Renal pelvis (tissue), 1 donor: ENCODE measurements at regions not wholly inside any gene's neighbourhood (a gene's known extent, or its start where the extent isn't known, plus 50 kb on each side); places are given as distances from the start of the nearest gene placed in this dataset.

Experiments
- DNase-seq: peaks from one replicate; pipeline ENCODE4 v3.0.0-alpha.2; 2013

DNA sequence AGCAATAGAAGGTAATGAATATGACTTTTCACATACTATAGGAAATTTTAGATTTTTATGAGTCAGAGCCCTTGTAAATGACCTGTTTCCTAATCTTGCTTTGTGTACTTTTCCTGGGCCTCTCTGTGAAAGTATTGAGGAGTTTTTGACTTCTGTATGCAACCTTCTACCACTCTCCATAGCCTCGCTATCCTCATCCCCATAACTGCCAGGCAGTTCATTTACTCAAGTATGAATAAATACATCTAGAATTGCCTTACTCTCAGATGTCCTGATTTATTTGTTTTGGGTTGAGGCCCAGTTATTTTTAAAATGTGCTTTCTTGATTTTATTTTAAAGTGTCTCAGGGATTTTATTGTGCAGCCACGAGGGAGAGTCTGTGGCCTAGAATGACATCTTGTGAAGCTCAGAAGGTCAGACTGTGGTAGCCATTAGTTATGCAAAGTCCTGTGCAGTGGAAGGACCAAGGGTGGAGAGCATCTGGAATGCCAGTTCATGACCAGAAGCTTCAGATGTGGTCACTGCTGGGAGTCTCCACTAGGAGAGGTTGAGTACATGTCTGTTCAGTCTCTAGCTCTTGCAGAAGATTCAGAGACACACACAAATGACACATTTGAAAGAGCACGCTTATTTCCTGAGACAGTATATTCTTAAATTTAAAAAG lies 346.2 kb upstream of the IMPG1 start:
- peak; percentile 11 for DNase-seq

DNA sequence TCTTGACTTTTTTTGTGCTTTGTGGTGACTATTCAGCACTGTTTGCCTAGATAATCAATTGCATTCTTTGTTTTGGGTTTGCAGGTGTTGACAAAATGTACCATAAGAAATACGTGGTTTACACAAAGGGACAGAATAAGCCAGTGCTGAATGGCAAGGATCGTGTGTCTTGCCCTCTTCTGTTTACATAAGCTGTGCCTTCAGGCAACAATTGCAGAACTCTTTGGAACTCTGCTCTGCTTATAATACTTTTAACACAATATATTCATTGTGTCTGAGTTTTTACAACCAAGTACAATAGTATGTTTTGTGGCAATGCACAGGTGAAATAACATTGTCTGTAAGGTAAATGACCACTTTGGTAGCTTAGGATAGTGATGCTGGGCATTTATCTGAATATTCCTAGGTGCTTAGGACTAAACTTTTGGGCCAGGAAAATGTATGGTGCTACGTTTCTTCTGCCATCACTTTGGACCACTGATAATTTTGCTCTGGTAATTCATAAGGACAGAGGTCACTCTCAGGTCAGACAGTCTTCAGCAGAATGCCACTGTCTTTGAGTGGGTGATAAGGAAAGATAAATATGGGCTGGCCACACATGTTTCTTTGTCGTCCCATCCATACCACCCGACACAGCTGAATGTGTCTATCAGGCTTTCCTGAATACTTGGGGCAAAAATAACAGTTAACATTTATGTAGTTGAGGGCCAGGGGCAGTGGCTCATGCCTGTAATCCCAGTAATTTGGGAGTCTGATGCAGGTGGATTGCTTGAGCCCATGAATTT lies 344.6 kb upstream of the IMPG1 start:
- DNase-seq: no peak

DNA sequence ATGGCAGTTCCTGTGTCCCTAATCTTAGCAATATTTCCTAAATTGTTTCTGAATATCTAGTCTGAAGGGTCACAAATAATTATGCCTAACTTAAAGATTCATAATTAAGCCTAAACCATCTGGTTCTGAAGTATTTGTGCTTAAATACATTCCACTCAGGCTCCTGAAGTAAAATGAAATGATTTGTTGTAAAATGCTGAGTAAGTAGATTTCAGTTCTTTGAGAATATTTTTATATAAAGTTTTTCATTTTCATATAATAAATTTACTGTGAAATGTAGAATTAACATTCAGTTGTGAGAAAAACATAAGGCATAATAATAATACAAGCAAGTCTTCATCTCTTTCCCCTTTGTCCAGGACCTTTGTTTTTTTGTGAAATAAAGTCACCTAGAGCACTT lies 330.6 kb upstream of the IMPG1 start:
- no peak for DNase-seq

DNA sequence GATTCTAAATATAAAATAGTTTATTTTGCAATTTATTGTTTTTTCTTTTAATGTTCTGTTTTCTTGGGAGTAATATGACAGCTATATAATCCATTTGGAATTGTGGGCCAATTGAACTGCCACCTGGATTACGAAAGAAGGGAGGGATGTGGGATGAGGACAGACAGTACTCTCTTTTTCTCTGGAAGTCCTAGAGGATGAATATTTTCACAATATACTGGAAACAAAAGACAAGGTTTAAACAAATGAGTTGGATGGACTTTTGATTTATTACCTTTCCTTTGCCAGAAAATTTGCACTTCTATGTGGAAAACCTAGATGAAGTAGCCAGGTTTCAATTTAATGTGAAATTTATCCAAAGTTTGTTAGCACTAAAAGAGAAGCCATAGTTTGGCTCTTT lies 325.5 kb upstream of the IMPG1 start:
- no peak for DNase-seq

DNA sequence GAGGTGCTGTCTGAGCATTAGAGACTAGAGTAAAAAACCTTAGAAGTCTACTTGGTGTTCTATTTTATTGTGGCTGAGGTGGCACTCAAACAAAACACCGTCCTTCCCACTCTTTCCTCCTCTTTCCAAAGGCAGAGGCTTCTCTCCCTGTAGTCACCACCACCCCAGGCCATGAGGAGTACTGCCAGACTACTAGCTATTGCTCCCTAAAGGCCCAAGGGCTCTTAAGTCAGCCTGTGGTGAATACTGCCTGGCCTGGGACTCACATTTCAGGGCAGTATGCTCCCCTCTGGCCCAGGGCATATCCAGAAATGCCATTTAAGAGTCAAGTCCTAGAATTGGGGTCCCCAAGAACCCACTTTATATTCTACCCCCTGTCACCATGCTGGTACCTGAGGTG lies 309.7 kb upstream of the IMPG1 start:
- DNase-seq: no peak

DNA sequence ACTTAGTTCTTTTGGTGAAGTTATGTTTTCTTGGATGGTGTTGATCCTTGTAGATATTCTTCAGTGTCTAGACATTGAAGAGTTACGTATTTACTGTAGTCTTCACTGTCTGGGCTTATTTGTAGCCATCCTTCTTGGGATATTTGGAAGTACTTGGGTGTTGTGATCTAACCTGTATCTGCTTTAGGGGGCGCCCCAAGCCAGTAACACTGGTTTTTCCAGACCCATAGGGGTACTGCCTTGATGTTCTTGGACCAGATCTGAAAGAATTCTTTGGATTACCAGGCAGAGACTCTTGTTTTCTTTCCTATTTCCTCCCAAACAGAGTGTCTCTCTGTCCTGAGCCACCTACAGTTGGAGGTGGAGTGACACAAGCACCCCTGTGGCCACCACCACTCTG lies 309.1 kb upstream of the IMPG1 start:
- DNase-seq: no peak

DNA sequence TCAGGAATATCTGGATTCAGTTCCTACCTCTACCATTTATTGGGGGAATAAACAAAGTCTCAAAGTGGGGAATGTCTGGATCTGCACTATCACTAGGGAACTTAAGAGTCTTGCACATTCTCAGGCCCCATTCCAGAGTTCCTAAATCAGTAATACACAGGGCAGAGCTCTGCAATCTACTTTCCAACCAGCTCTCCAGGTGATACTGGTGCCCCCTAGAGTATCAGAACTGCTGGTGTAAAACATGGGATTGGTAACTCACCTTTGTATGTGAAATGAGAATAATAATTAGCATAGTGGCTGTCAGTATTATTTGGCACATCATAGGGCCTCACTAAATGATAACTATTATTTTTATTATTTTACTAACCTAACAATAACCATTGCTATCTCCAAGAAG lies 278.8 kb upstream of the IMPG1 start:
- DNase-seq: peak; percentile 4

DNA sequence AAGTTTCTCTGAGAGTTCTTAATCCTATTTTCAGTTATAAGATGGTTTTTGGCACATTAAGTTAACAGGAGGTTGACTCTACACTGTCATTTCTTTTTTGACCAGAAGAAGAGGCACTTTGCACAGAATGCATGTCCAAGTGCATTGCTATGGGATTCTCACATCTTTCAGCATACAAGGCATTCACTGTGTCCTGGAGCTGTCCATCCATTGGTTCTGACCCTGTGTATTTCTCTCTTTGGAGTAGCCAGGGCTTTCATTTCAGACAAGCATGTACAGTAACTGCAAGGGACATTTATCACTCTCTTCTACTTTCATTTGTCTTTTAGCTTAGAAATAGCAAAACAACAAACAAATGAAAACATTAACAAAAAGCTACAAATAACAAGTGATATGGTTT lies 275.1 kb upstream of the IMPG1 start:
- no peak for DNase-seq

DNA sequence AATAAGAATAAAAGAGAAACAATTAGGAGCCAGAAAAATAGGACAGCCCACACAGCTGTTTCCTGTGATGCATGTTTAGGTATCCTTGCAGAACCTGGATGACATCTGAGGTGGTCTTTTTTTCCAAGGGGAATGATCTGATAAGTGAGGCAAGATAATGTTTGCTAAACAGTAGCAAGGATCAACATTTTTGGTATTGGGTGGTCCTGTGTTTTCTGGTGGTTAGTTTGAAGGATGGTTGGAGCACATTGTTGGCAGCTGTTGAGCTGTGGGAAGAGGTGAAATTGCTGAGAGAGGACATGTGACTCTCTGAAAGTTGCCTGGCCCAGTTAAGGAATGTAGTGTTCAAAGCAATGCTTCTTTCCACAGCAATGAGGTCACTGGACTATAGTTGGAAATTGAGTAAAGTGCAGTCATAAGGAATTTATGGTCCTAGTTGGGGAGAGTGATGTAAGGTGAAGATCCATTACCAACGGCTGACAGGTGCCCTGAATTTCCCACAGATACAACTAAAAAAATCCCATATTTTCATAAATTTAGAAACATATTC lies 270.2 kb upstream of the IMPG1 start:
- DNase-seq: no peak

DNA sequence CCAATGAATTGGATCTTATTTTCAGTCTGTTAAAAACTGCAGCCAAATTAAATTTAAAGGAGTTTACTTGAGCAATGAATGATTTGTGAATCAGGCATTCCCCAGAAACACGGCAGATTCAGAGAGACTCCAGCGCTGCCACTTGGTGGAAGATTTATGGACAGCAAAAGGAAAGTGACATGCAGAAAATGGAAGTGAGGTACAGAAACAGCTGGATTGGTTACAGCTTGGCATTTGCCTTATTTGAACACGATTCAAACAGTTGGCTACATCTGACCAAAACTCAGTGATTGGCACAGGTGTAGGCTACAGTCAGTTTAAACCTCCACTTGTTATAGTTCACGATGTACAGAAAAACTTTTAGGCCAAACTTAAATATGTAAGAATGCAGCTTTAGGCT lies 257.6 kb upstream of the IMPG1 start:
- DNase-seq: no peak

DNA sequence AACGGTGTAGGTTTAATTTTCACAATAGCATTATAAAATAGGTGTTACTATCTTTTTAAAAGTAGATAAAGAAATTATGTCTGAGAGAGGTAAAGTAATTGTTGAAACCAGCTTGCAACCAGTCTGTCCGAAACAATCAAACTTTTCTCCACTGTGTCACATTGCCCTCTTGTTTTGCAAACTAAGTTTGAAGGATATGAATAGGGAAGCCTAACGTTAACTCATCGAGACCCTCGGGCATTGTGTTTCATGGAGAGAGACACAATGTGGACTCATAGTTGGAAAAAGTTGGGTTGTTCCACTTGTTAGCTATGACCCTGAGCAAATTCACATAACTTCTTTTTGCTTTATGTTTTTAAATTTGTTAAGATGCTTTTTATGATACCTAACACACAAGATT lies 254.4 kb upstream of the IMPG1 start:
- DNase-seq: no peak
